OCI-LY1 (cell line): ENCODE measurements at regions not wholly inside any gene's neighbourhood (a gene's known extent, or its start where the extent isn't known, plus 50 kb on each side); places are given as distances from the start of the nearest gene placed in this dataset.

Experiments used
- H2AFZ ChIP-seq: fragments of 200-600 bp; sonication (generic), shearing (Covaris generic); 2 replicates; pipeline ENCODE4 v1.6.0; 2014; ENCODE audit warnings: antibody characterized with exemption, mild to moderate bottlenecking, low read length
- H3F3A ChIP-seq: fragments of 200-600 bp; sonication (generic), shearing (Covaris generic); 2 replicates; pipeline ENCODE4 v1.6.0; 2014; ENCODE audit warnings: mild to moderate bottlenecking, antibody characterized with exemption, low read length, moderate library complexity; ENCODE audit not compliant: insufficient read depth
- H3K27ac ChIP-seq: fragments of 200-600 bp; sonication (generic); 2 replicates; pipeline ENCODE4 v1.5.1; 2014; ENCODE audit warnings: low read length, mixed run types, mild to moderate bottlenecking, low read depth; ENCODE audit not compliant: poor library complexity, severe bottlenecking
- H3K27me3 ChIP-seq: fragments of 200-600 bp; sonication (generic); 2 replicates; pipeline ENCODE4 v1.6.0; 2014; ENCODE audit warnings: antibody characterized with exemption, mild to moderate bottlenecking, low read length, moderate library complexity; ENCODE audit not compliant: insufficient read depth
- H3K36me3 ChIP-seq: fragments of 200-600 bp; sonication (generic); 2 replicates; pipeline ENCODE4 v1.6.1; 2014; ENCODE audit warnings: mild to moderate bottlenecking, antibody characterized with exemption, low read length, moderate library complexity, mixed read lengths; ENCODE audit not compliant: insufficient read depth
- H3K4me1 ChIP-seq: fragments of 200-600 bp; sonication (generic); 2 replicates; pipeline ENCODE4 v1.5.1; 2014; ENCODE audit warnings: mild to moderate bottlenecking, low read length, moderate library complexity; ENCODE audit not compliant: insufficient read depth, severe bottlenecking
- H3K4me2 ChIP-seq: fragments of 200-600 bp; sonication (generic), shearing (Covaris generic); 2 replicates; pipeline ENCODE4 v1.6.1; 2014; ENCODE audit warnings: low read length
- H3K4me3 ChIP-seq: fragments of 200-600 bp; sonication (generic); 2 replicates; pipeline ENCODE4 v1.5.1; 2014; ENCODE audit warnings: low read length, low read depth, mild to moderate bottlenecking, mixed read lengths; ENCODE audit not compliant: poor library complexity, severe bottlenecking
- H3K79me2 ChIP-seq: fragments of 200-600 bp; shearing (Covaris generic); 2 replicates; pipeline ENCODE4 v1.6.1; 2016; ENCODE audit warnings: mixed run types, low read length, mixed read lengths; ENCODE audit not compliant: insufficient read depth
- H3K9ac ChIP-seq: fragments of 200-600 bp; sonication (generic), shearing (Covaris generic); 2 replicates; pipeline ENCODE4 v1.6.1; 2014; ENCODE audit warnings: mild to moderate bottlenecking, low read length, mixed read lengths
- H3K9me2 ChIP-seq: fragments of 200-600 bp; sonication (generic), shearing (Covaris generic); 2 replicates; pipeline ENCODE4 v1.6.1; 2014; ENCODE audit warnings: low read depth, mild to moderate bottlenecking, low read length, mixed read lengths
- H3K9me3 ChIP-seq: fragments of 200-600 bp; shearing (Covaris generic); 2 replicates; pipeline ENCODE4 v1.6.1; 2014; ENCODE audit warnings: low read length, mixed read lengths
- H4K20me1 ChIP-seq: fragments of 200-600 bp; sonication (generic), shearing (Covaris generic); 2 replicates; pipeline ENCODE4 v1.6.0; 2016; ENCODE audit warnings: mild to moderate bottlenecking, low read length; ENCODE audit not compliant: insufficient read depth
- EZH2 ChIP-seq: fragments of 200-600 bp; sonication (generic), shearing (Covaris generic); IDR thresholded peaks from 2 replicates; pipeline ENCODE4 v1.8.0; 2017; ENCODE audit warnings: borderline replicate concordance, mixed run types, mild to moderate bottlenecking, antibody characterized with exemption, low read length, moderate library complexity, mixed read lengths
- TF ChIP-seq, protein P1 (sequence below): fragments of 200-600 bp; sonication (generic), shearing (Covaris generic); IDR thresholded peaks from 2 replicates; pipeline ENCODE4 v1.5.1; 2017; ENCODE audit warnings: mild to moderate bottlenecking, antibody characterized with exemption, low read length, moderate library complexity, mixed read lengths

DNA sequence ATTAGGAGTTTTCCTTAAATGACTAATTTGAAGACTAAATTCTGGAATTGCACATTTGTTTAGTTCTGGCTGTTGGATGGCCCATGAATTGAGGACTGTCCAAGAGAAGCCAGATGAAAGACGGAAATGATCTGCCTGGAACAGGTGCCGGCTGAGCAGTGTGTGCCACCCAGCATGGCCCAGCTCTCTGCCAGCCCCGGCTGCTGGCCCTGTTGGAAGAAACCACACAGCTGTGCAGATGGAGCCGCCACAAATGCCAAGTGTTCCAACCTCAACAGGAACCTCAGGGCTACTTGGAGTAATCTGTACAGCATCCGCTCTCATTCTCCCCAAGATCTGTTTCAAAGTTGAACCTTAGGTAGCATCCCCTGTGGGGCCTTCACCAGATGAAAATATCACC lies 67.0 kb upstream of the STARD13 start:
- Histone ChIP-seq H3K9ac (no peak overlapping the region), H3K27ac (no peak overlapping the region), H3K4me3 (no peak overlapping the region), H3K36me3 (no peaks in the 10 kb centered on the region), H4K20me1 (no peaks in the 10 kb centered on the region), H3K4me2 (no peak overlapping the region), H3K9me2 (no peaks in the 10 kb centered on the region), H3K79me2 (no peaks in the 10 kb centered on the region), H2AFZ (no peak overlapping the region), H3F3A (no peaks in the 10 kb centered on the region), H3K27me3 (no peaks in the 10 kb centered on the region), H3K9me3 (no peaks in the 10 kb centered on the region), H3K4me1 (peaks cover 10% of the 10 kb centered on the region)
- TF ChIP-seq, protein P1, sequence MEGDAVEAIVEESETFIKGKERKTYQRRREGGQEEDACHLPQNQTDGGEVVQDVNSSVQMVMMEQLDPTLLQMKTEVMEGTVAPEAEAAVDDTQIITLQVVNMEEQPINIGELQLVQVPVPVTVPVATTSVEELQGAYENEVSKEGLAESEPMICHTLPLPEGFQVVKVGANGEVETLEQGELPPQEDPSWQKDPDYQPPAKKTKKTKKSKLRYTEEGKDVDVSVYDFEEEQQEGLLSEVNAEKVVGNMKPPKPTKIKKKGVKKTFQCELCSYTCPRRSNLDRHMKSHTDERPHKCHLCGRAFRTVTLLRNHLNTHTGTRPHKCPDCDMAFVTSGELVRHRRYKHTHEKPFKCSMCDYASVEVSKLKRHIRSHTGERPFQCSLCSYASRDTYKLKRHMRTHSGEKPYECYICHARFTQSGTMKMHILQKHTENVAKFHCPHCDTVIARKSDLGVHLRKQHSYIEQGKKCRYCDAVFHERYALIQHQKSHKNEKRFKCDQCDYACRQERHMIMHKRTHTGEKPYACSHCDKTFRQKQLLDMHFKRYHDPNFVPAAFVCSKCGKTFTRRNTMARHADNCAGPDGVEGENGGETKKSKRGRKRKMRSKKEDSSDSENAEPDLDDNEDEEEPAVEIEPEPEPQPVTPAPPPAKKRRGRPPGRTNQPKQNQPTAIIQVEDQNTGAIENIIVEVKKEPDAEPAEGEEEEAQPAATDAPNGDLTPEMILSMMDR: no peak
- no peak for TF ChIP-seq EZH2

DNA sequence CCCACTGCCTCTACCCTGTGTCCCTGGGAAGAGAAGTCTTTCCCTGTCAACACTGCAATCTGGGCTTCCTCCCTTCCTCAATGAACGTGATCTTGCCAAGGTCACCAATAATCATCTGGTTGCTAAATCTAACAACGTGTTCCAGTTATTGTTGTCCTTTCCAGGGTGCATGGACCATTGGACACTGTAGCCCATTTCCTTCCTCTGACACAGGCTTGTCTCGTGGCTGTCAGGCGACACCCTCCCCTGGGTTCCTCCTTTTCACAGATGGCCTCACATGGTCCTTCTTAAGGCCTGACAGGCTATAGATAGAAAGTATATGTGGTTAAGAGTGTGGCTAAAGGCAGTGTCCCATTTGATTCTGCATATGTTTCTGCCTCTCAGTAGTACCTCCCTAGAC lies 67.7 kb upstream of the STARD13 start:
- H4K20me1 ChIP-seq: no peaks in the 10 kb centered on the region
- no peak overlapping the region for H3K9ac ChIP-seq
- no peaks in the 10 kb centered on the region for H3K9me3 ChIP-seq
- H3K27ac ChIP-seq: no peak overlapping the region
- TF ChIP-seq EZH2: no peak
- TF ChIP-seq, protein P1: no peak
- H3K4me1 ChIP-seq: peaks cover 10% of the 10 kb centered on the region
- no peaks in the 10 kb centered on the region for H3K27me3 ChIP-seq
- no peaks in the 10 kb centered on the region for H3K9me2 ChIP-seq
- H3K79me2 ChIP-seq: no peaks in the 10 kb centered on the region
- no peak overlapping the region for H2AFZ ChIP-seq
- no peak overlapping the region for H3K4me2 ChIP-seq
- no peaks in the 10 kb centered on the region for H3K36me3 ChIP-seq
- H3F3A ChIP-seq: no peaks in the 10 kb centered on the region
- H3K4me3 ChIP-seq: no peak overlapping the region

DNA sequence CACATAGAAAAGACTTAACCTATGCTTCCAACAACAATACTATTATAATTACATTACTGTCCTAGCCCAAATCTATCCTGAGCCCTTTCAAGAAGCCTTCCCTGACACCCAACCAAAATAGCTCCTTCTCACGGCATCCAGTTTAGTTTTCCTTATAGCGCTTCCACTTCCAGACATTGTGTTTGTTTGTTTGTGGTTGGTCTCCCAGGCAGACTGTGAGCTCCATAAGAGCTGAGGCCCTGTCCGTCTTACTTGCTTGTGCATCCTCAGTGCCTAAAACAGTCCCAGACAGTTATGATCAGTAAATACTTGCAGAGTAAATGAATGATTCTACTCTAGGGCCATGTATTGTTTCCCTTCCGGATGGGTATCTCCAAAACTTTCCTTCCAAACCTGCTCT lies 68.1 kb upstream of the STARD13 start:
- Histone ChIP-seq H3K4me3 (no peak overlapping the region), H3K79me2 (no peaks in the 10 kb centered on the region)
- TF ChIP-seq, protein P1: no peak
- no peak for TF ChIP-seq EZH2

More for the DNA sequence above, 68.1 kb upstream of the STARD13 start:
- Histone ChIP-seq H3K4me2 (no peak overlapping the region), H3K36me3 (no peaks in the 10 kb centered on the region), H2AFZ (no peak overlapping the region), H3K27me3 (no peaks in the 10 kb centered on the region), H3K9ac (no peak overlapping the region), H3F3A (no peaks in the 10 kb centered on the region), H3K9me3 (no peaks in the 10 kb centered on the region), H3K9me2 (no peaks in the 10 kb centered on the region), H4K20me1 (no peaks in the 10 kb centered on the region), H3K27ac (no peak overlapping the region), H3K4me1 (peaks cover 10% of the 10 kb centered on the region)
